Suprapubic skin (tissue), 3 donors: ENCODE measurements at regions not wholly inside any gene's neighbourhood (a gene's known extent, or its start where the extent isn't known, plus 50 kb on each side); places are given as distances from the start of the nearest gene placed in this dataset.

ENCODE experiments used
- CTCF ChIP-seq, 2 donors: fragments of 200-600 bp in 1 of 2; fragments of 450-650 bp in 1 of 2; sonication (generic) in 1 of 2; IDR thresholded peaks; one replicate each; pipeline ENCODE4 v1.5.1; 2016 to 2019; ENCODE audit warnings: antibody characterized with exemption in 2 of 2, mild to moderate bottlenecking in 1 of 2, moderate library complexity in 1 of 2
- POLR2AphosphoS5 ChIP-seq, 3 donors: sonication (generic); formaldehyde crosslinking; IDR thresholded peaks; one replicate each; pipeline ENCODE4 v1.6.1; 2017; ENCODE audit warnings: antibody characterized with exemption in 3 of 3

- TF ChIP-seq CTCF (IDR thresholded peaks at IDR 0.05), result no peak
- TF ChIP-seq POLR2AphosphoS5 (IDR thresholded peaks at IDR 0.05), result no peak
Measured at GRCh38 chr10:21095494-21096055, 198.5 kb upstream of the NEBL start.
